ENCODE measurements at regions not wholly inside any gene's neighbourhood (a gene's known extent, or its start where the extent isn't known, plus 50 kb on each side); places are given as distances from the start of the nearest gene placed in this dataset.

- Histone ChIP-seq H3K9me3 (ENCODE audit: insufficient read depth, low read length) (no peaks in the 10 kb centered on the region), H3K27ac (ENCODE audit: low read length) (no peak overlapping the region), H4K20me1 (ENCODE audit: insufficient read depth, low read length) (no peaks in the 10 kb centered on the region), H3K4me1 (ENCODE audit: low read length) (no peaks in the 10 kb centered on the region), H3K27me3 (ENCODE audit: low read depth, low read length) (peaks cover 17% of the 10 kb centered on the region), H3K4me2 (ENCODE audit: low read length) (no peak overlapping the region), H3K36me3 (replicated peaks; ENCODE audit: low read depth, low read length) (no peaks in the 10 kb centered on the region), H3K79me2 (ENCODE audit: low read length) (no peaks in the 10 kb centered on the region), H2AFZ (ENCODE audit: low read depth, low read length) (no peak overlapping the region), H3K4me3 (ENCODE audit: low read length) (no peak overlapping the region), H3K9ac (ENCODE audit: low read length) (no peak overlapping the region)
- TF ChIP-seq, protein P1, sequence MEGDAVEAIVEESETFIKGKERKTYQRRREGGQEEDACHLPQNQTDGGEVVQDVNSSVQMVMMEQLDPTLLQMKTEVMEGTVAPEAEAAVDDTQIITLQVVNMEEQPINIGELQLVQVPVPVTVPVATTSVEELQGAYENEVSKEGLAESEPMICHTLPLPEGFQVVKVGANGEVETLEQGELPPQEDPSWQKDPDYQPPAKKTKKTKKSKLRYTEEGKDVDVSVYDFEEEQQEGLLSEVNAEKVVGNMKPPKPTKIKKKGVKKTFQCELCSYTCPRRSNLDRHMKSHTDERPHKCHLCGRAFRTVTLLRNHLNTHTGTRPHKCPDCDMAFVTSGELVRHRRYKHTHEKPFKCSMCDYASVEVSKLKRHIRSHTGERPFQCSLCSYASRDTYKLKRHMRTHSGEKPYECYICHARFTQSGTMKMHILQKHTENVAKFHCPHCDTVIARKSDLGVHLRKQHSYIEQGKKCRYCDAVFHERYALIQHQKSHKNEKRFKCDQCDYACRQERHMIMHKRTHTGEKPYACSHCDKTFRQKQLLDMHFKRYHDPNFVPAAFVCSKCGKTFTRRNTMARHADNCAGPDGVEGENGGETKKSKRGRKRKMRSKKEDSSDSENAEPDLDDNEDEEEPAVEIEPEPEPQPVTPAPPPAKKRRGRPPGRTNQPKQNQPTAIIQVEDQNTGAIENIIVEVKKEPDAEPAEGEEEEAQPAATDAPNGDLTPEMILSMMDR (IDR thresholded peaks at IDR 0.05; ENCODE audit: low read depth, low read length), result no peak
- no peak for TF ChIP-seq EZH2phosphoT487 (IDR thresholded peaks at IDR 0.05; ENCODE audit: low read depth)
These were observed 56.0 kb upstream of the DLK1 start for GRCh38 chr14:100670753-100671049.

GRCh38 chr14:100671386-100671901, 55.2 kb upstream of the DLK1 start:
- no peak overlapping the region for H3K4me3 ChIP-seq (ENCODE audit: low read length)
- TF ChIP-seq, protein P1 (IDR thresholded peaks at IDR 0.05; ENCODE audit: low read depth, low read length), result no peak
- no peak for TF ChIP-seq EZH2phosphoT487 (IDR thresholded peaks at IDR 0.05; ENCODE audit: low read depth)
- H2AFZ ChIP-seq (ENCODE audit: low read depth, low read length), result no peak overlapping the region
- H3K27ac ChIP-seq (ENCODE audit: low read length), result no peak overlapping the region
- H3K4me2 ChIP-seq (ENCODE audit: low read length), result no peak overlapping the region
- H3K9me3 ChIP-seq (ENCODE audit: insufficient read depth, low read length), result no peaks in the 10 kb centered on the region
- H3K4me1 ChIP-seq (ENCODE audit: low read length), result no peaks in the 10 kb centered on the region
- H3K79me2 ChIP-seq (ENCODE audit: low read length), result no peaks in the 10 kb centered on the region
- H4K20me1 ChIP-seq (ENCODE audit: insufficient read depth, low read length), result no peaks in the 10 kb centered on the region
- H3K27me3 ChIP-seq (ENCODE audit: low read depth, low read length), result peaks cover 17% of the 10 kb centered on the region
- no peaks in the 10 kb centered on the region for H3K36me3 ChIP-seq (replicated peaks; ENCODE audit: low read depth, low read length)
- no peak overlapping the region for H3K9ac ChIP-seq (ENCODE audit: low read length)

DNA sequence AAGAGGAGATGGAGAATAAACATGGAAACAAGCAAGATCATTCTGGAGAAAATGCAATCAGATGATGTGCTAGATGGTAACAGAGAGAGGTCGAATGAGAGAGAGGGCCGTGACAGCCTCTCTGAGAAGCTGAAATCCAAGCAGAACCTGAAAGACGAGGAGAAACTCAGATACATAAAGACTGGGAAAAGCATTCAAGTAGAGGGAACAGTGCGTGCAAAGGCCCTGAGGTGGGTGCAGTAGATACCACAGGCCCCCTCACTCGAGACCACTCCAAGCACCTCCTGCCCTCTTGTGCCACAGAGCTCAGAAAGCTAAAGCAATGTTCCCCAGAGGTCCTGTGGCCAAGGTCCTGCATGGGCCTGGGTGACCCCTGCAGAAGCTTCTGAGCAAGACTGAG, 54.8 kb upstream of the DLK1 start:
- TF ChIP-seq, protein P1 (IDR thresholded peaks at IDR 0.05; ENCODE audit: low read depth, low read length), result no peak
- no peak for TF ChIP-seq EZH2phosphoT487 (IDR thresholded peaks at IDR 0.05; ENCODE audit: low read depth)
- no peak overlapping the region for H3K9ac ChIP-seq (ENCODE audit: low read length)
- peaks cover 17% of the 10 kb centered on the region for H3K27me3 ChIP-seq (ENCODE audit: low read depth, low read length)
- H3K4me1 ChIP-seq (ENCODE audit: low read length), result no peaks in the 10 kb centered on the region
- no peaks in the 10 kb centered on the region for H3K79me2 ChIP-seq (ENCODE audit: low read length)
- no peak overlapping the region for H3K4me3 ChIP-seq (ENCODE audit: low read length)
- H3K9me3 ChIP-seq (ENCODE audit: insufficient read depth, low read length), result no peaks in the 10 kb centered on the region
- H3K36me3 ChIP-seq (replicated peaks; ENCODE audit: low read depth, low read length), result no peaks in the 10 kb centered on the region
- H3K27ac ChIP-seq (ENCODE audit: low read length), result no peak overlapping the region
- no peak overlapping the region for H3K4me2 ChIP-seq (ENCODE audit: low read length)
- no peaks in the 10 kb centered on the region for H4K20me1 ChIP-seq (ENCODE audit: insufficient read depth, low read length)
- no peak overlapping the region for H2AFZ ChIP-seq (ENCODE audit: low read depth, low read length)

DNA sequence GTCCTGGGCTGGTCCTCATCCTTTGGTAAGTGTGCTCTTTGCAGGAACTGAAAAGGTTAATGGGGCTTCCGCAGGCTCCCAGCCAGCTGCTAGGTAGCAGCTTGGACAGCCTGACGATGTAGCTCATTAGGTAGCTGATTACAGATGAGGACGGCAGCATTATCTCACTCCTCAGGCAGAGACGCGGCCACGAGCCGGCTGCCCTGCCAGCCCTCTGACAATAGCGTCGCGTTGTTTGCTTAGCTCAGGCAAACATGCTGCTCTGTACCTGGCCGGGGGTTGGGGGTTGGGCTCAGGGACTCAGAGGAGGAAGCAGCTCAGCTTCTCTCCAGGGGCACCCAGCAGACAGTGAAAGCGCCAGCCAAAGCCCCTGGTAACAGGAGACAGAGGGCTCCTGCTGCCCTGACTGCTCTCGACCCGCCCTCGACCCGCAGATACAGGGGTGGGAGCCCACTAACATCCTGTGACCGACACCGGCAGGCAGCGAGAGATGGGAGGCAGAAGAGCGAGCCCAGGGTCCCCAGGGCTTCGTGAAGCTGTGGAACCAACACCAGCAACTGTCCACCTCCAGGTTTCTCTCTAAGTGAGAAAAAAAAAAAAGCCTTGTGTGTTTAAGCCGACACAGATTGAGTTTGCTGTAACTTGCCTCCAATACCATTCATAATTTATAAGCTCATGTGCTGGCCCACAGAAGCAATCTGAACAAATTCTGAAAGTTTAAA, 53.4 kb upstream of the DLK1 start:
- no peaks in the 10 kb centered on the region for H3K9me3 ChIP-seq (ENCODE audit: insufficient read depth, low read length)
- H2AFZ ChIP-seq (ENCODE audit: low read depth, low read length), result no peak overlapping the region
- H3K79me2 ChIP-seq (ENCODE audit: low read length), result no peaks in the 10 kb centered on the region
- no peak for TF ChIP-seq EZH2phosphoT487 (IDR thresholded peaks at IDR 0.05; ENCODE audit: low read depth)
- TF ChIP-seq, protein P1 (IDR thresholded peaks at IDR 0.05; ENCODE audit: low read depth, low read length), result no peak
- no peaks in the 10 kb centered on the region for H3K4me1 ChIP-seq (ENCODE audit: low read length)
- peaks cover 17% of the 10 kb centered on the region for H3K27me3 ChIP-seq (ENCODE audit: low read depth, low read length)
- H3K4me2 ChIP-seq (ENCODE audit: low read length), result no peak overlapping the region
- no peak overlapping the region for H3K4me3 ChIP-seq (ENCODE audit: low read length)
- no peak overlapping the region for H3K27ac ChIP-seq (ENCODE audit: low read length)
- H3K36me3 ChIP-seq (replicated peaks; ENCODE audit: low read depth, low read length), result no peaks in the 10 kb centered on the region
- H4K20me1 ChIP-seq (ENCODE audit: insufficient read depth, low read length), result no peaks in the 10 kb centered on the region
- H3K9ac ChIP-seq (ENCODE audit: low read length), result no peak overlapping the region

Data from OCI-LY3 (cell line).